Neural cell (in vitro differentiated cells): ENCODE measurements at regions not wholly inside any gene's neighbourhood (a gene's known extent, or its start where the extent isn't known, plus 50 kb on each side); places are given as distances from the start of the nearest gene placed in this dataset.

Source experiments
- H2AFZ ChIP-seq: fragments of 200-600, 300-800 bp; sonication (generic), shearing (Covaris generic); 2 replicates; pipeline ENCODE4 v1.6.0; 2014; ENCODE audit warnings: low read depth, mild to moderate bottlenecking, antibody characterized with exemption, low read length, moderate library complexity
- H3F3A ChIP-seq: fragments of 200-600 bp; shearing (Covaris generic); 2 replicates; pipeline ENCODE4 v1.6.1; 2016; ENCODE audit warnings: mild to moderate bottlenecking, moderate library complexity, mixed read lengths, antibody characterized with exemption, low read length; ENCODE audit not compliant: insufficient read depth, poor library complexity, severe bottlenecking
- H3K27ac ChIP-seq: fragments of 200-600, 300-800 bp; sonication (generic), shearing (Covaris generic); 2 replicates; pipeline ENCODE4 v1.5.1; 2014; ENCODE audit warnings: mild to moderate bottlenecking, low read length, moderate library complexity
- H3K27me3 ChIP-seq: fragments of 300-800, 200-600 bp; sonication (generic), shearing (Covaris generic); 2 replicates; pipeline ENCODE4 v1.6.0; 2014; ENCODE audit warnings: mild to moderate bottlenecking, low read depth, low read length, moderate library complexity; ENCODE audit not compliant: insufficient read depth
- H3K36me3 ChIP-seq: fragments of 300-800, 200-600 bp; sonication (generic), shearing (Covaris generic); 2 replicates; pipeline ENCODE4 v1.5.1; 2014; ENCODE audit warnings: mild to moderate bottlenecking, antibody characterized with exemption, low read length, moderate library complexity; ENCODE audit not compliant: insufficient read depth
- H3K4me2 ChIP-seq: fragments of 300-800, 200-600 bp; sonication (generic), shearing (Covaris generic); 2 replicates; pipeline ENCODE4 v1.6.0; 2014; ENCODE audit warnings: mild to moderate bottlenecking, low read length
- H3K4me3 ChIP-seq: fragments of 300-800, 200-600 bp; sonication (generic), shearing (Covaris generic); 2 replicates; pipeline ENCODE4 v1.5.1; 2014; ENCODE audit warnings: mild to moderate bottlenecking, low read length, moderate library complexity
- H3K79me2 ChIP-seq: fragments of 200-600 bp; shearing (Covaris generic); replicated peaks from 2 replicates; pipeline ENCODE4 v1.6.0; 2014; ENCODE audit warnings: mild to moderate bottlenecking, low read length, moderate library complexity; ENCODE audit not compliant: insufficient read depth
- H3K9ac ChIP-seq: fragments of 300-800, 200-600 bp; sonication (generic), shearing (Covaris generic); 2 replicates; pipeline ENCODE4 v1.6.1; 2016; ENCODE audit warnings: mild to moderate bottlenecking, low read length, mixed read lengths
- H3K9me2 ChIP-seq: fragments of 200-600 bp; shearing (Covaris generic); 2 replicates; pipeline ENCODE4 v1.6.1; 2016; ENCODE audit warnings: mild to moderate bottlenecking, low read length, mixed read lengths; ENCODE audit not compliant: insufficient read depth
- H3K9me3 ChIP-seq: fragments of 200-600, 300-800 bp; sonication (generic), shearing (Covaris generic); 2 replicates; pipeline ENCODE4 v1.6.1; 2016; ENCODE audit warnings: mild to moderate bottlenecking, mixed run types, low read length, moderate library complexity, mixed read lengths
- H4K20me1 ChIP-seq: fragments of 200-600 bp; shearing (Covaris generic); 2 replicates; pipeline ENCODE4 v1.6.1; 2016; ENCODE audit warnings: mild to moderate bottlenecking, mixed run types; ENCODE audit not compliant: insufficient read depth
- EP300 ChIP-seq: fragments of 450-650 bp; conservative IDR thresholded peaks from 2 replicates; pipeline ENCODE4 v1.6.1; 2014; ENCODE audit warnings: antibody characterized with exemption, mild to moderate bottlenecking, moderate library complexity; ENCODE audit not compliant: poor library complexity, severe bottlenecking
- MXI1 ChIP-seq: fragments of 450-650 bp; conservative IDR thresholded peaks from 2 replicates; pipeline ENCODE4 v1.6.1; 2014; ENCODE audit warnings: antibody characterized with exemption, mild to moderate bottlenecking; ENCODE audit not compliant: poor library complexity, severe bottlenecking
- POLR2AphosphoS5 ChIP-seq: IDR thresholded peaks from 2 replicates; pipeline ENCODE4 v1.6.1; 2012
- SMC3 ChIP-seq: fragments of 450-650 bp; conservative IDR thresholded peaks from 2 replicates; pipeline ENCODE4 v1.6.1; 2014; ENCODE audit warnings: antibody characterized with exemption, mild to moderate bottlenecking, moderate library complexity; ENCODE audit not compliant: poor library complexity
- TAF1 ChIP-seq: IDR thresholded peaks from 2 replicates; pipeline ENCODE4 v1.6.1; 2012; ENCODE audit warnings: low read depth
- TF ChIP-seq, protein P1 (sequence below): IDR thresholded peaks from 2 replicates; pipeline ENCODE4 v1.6.1; 2012; ENCODE audit warnings: borderline replicate concordance
- TF ChIP-seq, protein P2 (sequence below): fragments of 450-650 bp; IDR thresholded peaks from 2 replicates; pipeline ENCODE4 v1.5.1; 2014; ENCODE audit warnings: antibody characterized with exemption, mild to moderate bottlenecking, moderate library complexity; ENCODE audit not compliant: poor library complexity, severe bottlenecking

DNA sequence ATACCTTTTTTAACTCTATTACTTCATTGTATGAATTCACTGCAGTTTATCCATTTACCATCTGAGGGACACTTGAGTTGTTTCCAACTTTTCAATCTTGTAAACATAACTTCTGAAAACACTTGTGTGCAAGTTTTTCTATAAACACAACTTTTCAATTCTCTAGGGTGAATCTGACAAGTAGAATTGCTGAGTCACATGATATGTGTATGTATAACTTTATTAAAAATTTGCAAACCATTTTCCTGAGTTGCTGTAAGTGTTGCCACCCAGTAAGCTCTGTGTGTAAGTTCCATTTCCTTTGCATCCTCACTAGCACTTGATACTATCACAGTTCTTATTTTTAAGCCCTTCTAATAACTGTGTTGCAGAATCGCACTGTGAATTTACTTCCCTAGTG lies 1415.6 kb upstream of the ATXN8OS start:
- Histone ChIP-seq H3K36me3 (no peaks in the 10 kb centered on the region), H2AFZ (no peak overlapping the region), H3K9me2 (no peaks in the 10 kb centered on the region), H3K4me2 (no peak overlapping the region), H3K79me2 (no peaks in the 10 kb centered on the region), H3F3A (no peaks in the 10 kb centered on the region), H3K27ac (no peak overlapping the region), H4K20me1 (no peaks in the 10 kb centered on the region), H3K27me3 (no peaks in the 10 kb centered on the region), H3K9me3 (no peaks in the 10 kb centered on the region), H3K9ac (no peak overlapping the region), H3K4me3 (no peak overlapping the region)
- no peak for TF ChIP-seq TAF1
- TF ChIP-seq, protein P1, sequence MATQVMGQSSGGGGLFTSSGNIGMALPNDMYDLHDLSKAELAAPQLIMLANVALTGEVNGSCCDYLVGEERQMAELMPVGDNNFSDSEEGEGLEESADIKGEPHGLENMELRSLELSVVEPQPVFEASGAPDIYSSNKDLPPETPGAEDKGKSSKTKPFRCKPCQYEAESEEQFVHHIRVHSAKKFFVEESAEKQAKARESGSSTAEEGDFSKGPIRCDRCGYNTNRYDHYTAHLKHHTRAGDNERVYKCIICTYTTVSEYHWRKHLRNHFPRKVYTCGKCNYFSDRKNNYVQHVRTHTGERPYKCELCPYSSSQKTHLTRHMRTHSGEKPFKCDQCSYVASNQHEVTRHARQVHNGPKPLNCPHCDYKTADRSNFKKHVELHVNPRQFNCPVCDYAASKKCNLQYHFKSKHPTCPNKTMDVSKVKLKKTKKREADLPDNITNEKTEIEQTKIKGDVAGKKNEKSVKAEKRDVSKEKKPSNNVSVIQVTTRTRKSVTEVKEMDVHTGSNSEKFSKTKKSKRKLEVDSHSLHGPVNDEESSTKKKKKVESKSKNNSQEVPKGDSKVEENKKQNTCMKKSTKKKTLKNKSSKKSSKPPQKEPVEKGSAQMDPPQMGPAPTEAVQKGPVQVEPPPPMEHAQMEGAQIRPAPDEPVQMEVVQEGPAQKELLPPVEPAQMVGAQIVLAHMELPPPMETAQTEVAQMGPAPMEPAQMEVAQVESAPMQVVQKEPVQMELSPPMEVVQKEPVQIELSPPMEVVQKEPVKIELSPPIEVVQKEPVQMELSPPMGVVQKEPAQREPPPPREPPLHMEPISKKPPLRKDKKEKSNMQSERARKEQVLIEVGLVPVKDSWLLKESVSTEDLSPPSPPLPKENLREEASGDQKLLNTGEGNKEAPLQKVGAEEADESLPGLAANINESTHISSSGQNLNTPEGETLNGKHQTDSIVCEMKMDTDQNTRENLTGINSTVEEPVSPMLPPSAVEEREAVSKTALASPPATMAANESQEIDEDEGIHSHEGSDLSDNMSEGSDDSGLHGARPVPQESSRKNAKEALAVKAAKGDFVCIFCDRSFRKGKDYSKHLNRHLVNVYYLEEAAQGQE, result no peak

DNA sequence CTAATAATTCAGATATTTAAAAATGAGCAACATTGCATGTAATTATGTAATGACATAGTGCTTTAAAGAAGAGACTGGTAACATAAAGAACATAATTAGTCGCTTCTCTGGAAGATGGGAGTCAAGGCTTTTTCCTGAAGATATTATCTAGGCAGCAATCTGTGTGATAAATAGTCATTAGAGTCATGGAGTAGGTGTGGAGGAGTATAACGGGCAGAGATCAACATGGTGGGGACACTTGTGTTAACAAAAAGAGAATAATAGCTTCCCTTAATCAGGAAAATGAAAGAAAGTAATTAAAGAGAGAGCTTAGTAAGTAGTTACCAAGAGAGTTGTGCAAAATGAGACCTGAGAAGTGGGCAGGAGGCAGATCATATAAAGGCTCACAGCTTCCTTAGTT lies 1417.1 kb upstream of the ATXN8OS start:
- Histone ChIP-seq H3K4me3 (no peak overlapping the region), H3K9me2 (no peaks in the 10 kb centered on the region), H3K27me3 (no peaks in the 10 kb centered on the region), H3K9me3 (no peaks in the 10 kb centered on the region), H3F3A (no peaks in the 10 kb centered on the region), H3K79me2 (no peaks in the 10 kb centered on the region), H2AFZ (no peak overlapping the region), H3K27ac (no peak overlapping the region), H3K4me2 (no peak overlapping the region), H3K36me3 (no peaks in the 10 kb centered on the region), H3K9ac (no peak overlapping the region), H4K20me1 (no peaks in the 10 kb centered on the region)
- TF ChIP-seq, protein P1, result no peak
- TF ChIP-seq, protein P2, sequence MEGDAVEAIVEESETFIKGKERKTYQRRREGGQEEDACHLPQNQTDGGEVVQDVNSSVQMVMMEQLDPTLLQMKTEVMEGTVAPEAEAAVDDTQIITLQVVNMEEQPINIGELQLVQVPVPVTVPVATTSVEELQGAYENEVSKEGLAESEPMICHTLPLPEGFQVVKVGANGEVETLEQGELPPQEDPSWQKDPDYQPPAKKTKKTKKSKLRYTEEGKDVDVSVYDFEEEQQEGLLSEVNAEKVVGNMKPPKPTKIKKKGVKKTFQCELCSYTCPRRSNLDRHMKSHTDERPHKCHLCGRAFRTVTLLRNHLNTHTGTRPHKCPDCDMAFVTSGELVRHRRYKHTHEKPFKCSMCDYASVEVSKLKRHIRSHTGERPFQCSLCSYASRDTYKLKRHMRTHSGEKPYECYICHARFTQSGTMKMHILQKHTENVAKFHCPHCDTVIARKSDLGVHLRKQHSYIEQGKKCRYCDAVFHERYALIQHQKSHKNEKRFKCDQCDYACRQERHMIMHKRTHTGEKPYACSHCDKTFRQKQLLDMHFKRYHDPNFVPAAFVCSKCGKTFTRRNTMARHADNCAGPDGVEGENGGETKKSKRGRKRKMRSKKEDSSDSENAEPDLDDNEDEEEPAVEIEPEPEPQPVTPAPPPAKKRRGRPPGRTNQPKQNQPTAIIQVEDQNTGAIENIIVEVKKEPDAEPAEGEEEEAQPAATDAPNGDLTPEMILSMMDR, result no peak
- TF ChIP-seq POLR2AphosphoS5, result no peak
- TF ChIP-seq MXI1, result no peak
- no peak for TF ChIP-seq TAF1
- TF ChIP-seq SMC3, result no peak
- TF ChIP-seq EP300, result no peak
